ENCODE measurements at regions not wholly inside any gene's neighbourhood (a gene's known extent, or its start where the extent isn't known, plus 50 kb on each side); places are given as distances from the start of the nearest gene placed in this dataset.
A peak's percentile ranks its signal among the peaks of the same experiment; 100 is the strongest.
"Not testable (repeated sequence)": the region's sequence is repeated elsewhere in the genome, so short reads cannot be mapped to it uniquely, and the experiment has no call there.

DNA sequence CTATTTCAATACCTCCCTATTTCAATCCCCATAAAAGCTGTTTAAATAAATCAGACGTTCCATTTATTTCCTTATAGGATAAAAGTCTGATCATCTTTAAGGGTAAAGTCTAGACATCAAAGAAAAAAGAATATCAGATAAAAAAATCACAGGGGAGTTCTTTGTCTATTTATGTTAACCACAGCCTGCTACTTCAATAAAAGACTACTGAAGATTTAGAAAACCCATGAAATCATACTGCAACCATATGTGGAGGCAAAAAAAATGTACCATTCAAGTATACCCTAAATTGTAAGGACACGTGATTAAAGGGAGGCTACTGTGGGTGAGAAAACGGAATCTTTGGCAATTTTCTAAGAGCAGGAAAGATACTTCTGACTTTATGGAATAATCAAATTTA lies 108.2 kb upstream of the TNFSF4 start:
- 82 to 87% (median 84%) methylated on average over 3 of the region's 3 CpGs for WGBS, 4 donors
- TF ChIP-seq CTCF (IDR thresholded peaks at IDR 0.05) (no peak), POLR2A (IDR thresholded peaks at IDR 0.05) (no peak)
- intact Hi-C loops (cut with DNase I): no loop called here
- H3K27me3 ChIP-seq: no peaks in the 10 kb centered on the region
- DNase-seq (no peak), ATAC-seq (no peak)
- no peaks in the 10 kb centered on the region for H3K36me3 ChIP-seq
- no peaks in the 10 kb centered on the region for H3K4me1 ChIP-seq
- H3K27ac ChIP-seq: no peak overlapping the region
- H3K4me3 ChIP-seq: no peak overlapping the region
- H3K9me3 ChIP-seq: peaks cover 0 to 7% (median 0%) of the 10 kb centered on the region in 12 donors

DNA sequence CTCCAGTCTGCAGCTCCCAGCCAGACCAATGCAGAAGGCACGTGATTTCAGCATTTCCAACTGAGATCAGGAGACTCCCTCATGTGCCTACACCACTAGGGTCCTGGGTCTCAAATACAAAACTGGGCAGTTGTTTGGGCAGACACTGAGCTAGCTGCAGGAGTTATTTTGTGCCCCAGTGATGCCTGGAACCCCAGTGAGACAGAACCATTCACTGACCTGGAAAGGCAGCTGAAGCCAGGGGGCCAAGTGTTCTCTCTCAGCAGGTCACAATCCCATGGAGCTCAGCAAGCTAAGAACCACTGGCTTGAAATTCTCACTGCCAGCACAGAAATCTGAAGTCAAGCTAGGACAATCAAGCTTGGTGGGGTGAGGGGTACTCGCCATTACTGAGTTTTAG lies 111.7 kb upstream of the TNFSF4 start:
- no peak overlapping the region for H3K4me3 ChIP-seq
- 94 to 98% (median 95%) methylated on average over 2 of the region's 2 CpGs for WGBS, 4 donors
- intact Hi-C loops (cut with DNase I): no loop called here
- H3K4me1 ChIP-seq: no peaks in the 10 kb centered on the region
- no peak overlapping the region for H3K27ac ChIP-seq
- TF ChIP-seq POLR2A (IDR thresholded peaks at IDR 0.05): no peak
- no peak for TF ChIP-seq CTCF (IDR thresholded peaks at IDR 0.05)
- H3K36me3 ChIP-seq: no peaks in the 10 kb centered on the region
- ATAC-seq (no peak), DNase-seq (no peak)
- no peaks in the 10 kb centered on the region for H3K27me3 ChIP-seq
- H3K9me3 ChIP-seq: peaks cover 0 to 11% (median 0%) of the 10 kb centered on the region in 12 donors

GRCh38 chr1:173324352-173324751 lies 117.2 kb upstream of the TNFSF4 start:
- H3K36me3 ChIP-seq; DNase-seq; ATAC-seq; H3K4me1 ChIP-seq; H3K27ac ChIP-seq; H3K4me3 ChIP-seq; H3K27me3 ChIP-seq; intact Hi-C loops (cut with DNase I): not testable (repeated sequence)
- peaks cover 0 to 17% (median 0%) of the 10 kb centered on the region in 12 donors for H3K9me3 ChIP-seq
- WGBS, 4 donors: 96 to 99% (median 96%) methylated on average over 2 of the region's 2 CpGs

GRCh38 chr1:173327987-173328386 lies 120.9 kb upstream of the TNFSF4 start:
- H3K36me3 ChIP-seq; H3K4me3 ChIP-seq; H3K27me3 ChIP-seq; H3K9me3 ChIP-seq; H3K27ac ChIP-seq; intact Hi-C loops (cut with DNase I); ATAC-seq; DNase-seq: not testable (repeated sequence)
- 87 to 95% (median 93%) methylated on average over 3 of the region's 3 CpGs for WGBS, 4 donors
- peaks cover 3 to 34% (median 14%) of the 10 kb centered on the region in 12 donors for H3K4me1 ChIP-seq

- Histone ChIP-seq H3K27ac (peak overlapping the region in 1 of 12 donors; percentile 47), H3K4me3 (no peak overlapping the region)
- DNase-seq: no peak
Observed at GRCh38 chr1:173328961-173329360, 121.8 kb upstream of the TNFSF4 start.

More at GRCh38 chr1:173328961-173329360, 121.8 kb upstream of the TNFSF4 start:
- ATAC-seq: no peak
- H3K9me3 ChIP-seq: peaks cover 0 to 5% (median 0%) of the 10 kb centered on the region in 12 donors
- peaks cover 3 to 34% (median 14%) of the 10 kb centered on the region in 12 donors for H3K4me1 ChIP-seq
- intact Hi-C loops (cut with DNase I): no loop called here
- WGBS, 4 donors: 77 to 100% (median 93%) methylated on average over 1 of the region's 1 CpG
- H3K36me3 ChIP-seq: no peaks in the 10 kb centered on the region
- TF ChIP-seq POLR2A (IDR thresholded peaks at IDR 0.05): no peak
- TF ChIP-seq CTCF (IDR thresholded peaks at IDR 0.05): no peak
- no peaks in the 10 kb centered on the region for H3K27me3 ChIP-seq

All from heart left ventricle (tissue), 16 donors.